PC-9 (cell line): ENCODE measurements at regions not wholly inside any gene's neighbourhood (a gene's known extent, or its start where the extent isn't known, plus 50 kb on each side); places are given as distances from the start of the nearest gene placed in this dataset.

ENCODE experiments used
- EZH2 ChIP-seq: fragments of 200-600 bp; sonication (generic); IDR thresholded peaks from 2 replicates; pipeline ENCODE4 v1.8.0; 2017; ENCODE audit warnings: antibody characterized with exemption, low read depth
- TF ChIP-seq, protein P1 (sequence below): fragments of 200-600 bp; sonication (generic); conservative IDR thresholded peaks from 2 replicates; pipeline ENCODE4 v1.6.1; 2017; ENCODE audit warnings: mixed run types, antibody characterized with exemption, mild to moderate bottlenecking, moderate library complexity

DNA sequence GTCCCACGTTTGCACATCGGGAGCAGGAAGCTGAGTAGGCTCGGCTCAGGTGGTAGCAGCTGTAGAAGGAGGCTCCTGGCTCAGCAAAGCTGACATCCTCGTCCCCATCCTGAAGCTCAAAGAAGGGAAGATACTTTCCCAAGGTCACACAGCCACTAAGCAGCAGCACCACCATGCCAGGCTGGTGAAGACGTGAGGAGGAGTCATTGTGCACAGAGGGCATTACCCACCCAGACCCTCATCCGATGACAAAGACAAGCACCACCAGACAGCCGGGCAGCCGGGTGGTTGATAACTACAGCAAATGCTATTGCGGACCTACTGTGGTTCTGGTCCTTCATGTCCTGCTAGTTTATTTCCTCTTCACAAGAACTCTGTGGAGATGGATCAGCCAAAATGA is 186.9 kb downstream of the MATN1 start:
- TF ChIP-seq, protein P1, sequence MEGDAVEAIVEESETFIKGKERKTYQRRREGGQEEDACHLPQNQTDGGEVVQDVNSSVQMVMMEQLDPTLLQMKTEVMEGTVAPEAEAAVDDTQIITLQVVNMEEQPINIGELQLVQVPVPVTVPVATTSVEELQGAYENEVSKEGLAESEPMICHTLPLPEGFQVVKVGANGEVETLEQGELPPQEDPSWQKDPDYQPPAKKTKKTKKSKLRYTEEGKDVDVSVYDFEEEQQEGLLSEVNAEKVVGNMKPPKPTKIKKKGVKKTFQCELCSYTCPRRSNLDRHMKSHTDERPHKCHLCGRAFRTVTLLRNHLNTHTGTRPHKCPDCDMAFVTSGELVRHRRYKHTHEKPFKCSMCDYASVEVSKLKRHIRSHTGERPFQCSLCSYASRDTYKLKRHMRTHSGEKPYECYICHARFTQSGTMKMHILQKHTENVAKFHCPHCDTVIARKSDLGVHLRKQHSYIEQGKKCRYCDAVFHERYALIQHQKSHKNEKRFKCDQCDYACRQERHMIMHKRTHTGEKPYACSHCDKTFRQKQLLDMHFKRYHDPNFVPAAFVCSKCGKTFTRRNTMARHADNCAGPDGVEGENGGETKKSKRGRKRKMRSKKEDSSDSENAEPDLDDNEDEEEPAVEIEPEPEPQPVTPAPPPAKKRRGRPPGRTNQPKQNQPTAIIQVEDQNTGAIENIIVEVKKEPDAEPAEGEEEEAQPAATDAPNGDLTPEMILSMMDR = no peak
- no peak for TF ChIP-seq EZH2
